Stimulated activated CD8-positive, alpha-beta memory T cell treated with anti-CD3 and anti-CD28 coated beads, Interleukin-2, amount 100 ng/mL, for 1 hour (primary cell): ENCODE measurements at regions not wholly inside any gene's neighbourhood (a gene's known extent, or its start where the extent isn't known, plus 50 kb on each side); places are given as distances from the start of the nearest gene placed in this dataset.
"Not testable (repeated sequence)": the region's sequence is repeated elsewhere in the genome, so short reads cannot be mapped to it uniquely, and the experiment has no call there.

Experiments
- DNase-seq, 2 donors: peaks; one replicate each; pipeline ENCODE4 v3.0.0-alpha.2; 2020; ENCODE audit warnings: low read depth in 2 of 2

DNA sequence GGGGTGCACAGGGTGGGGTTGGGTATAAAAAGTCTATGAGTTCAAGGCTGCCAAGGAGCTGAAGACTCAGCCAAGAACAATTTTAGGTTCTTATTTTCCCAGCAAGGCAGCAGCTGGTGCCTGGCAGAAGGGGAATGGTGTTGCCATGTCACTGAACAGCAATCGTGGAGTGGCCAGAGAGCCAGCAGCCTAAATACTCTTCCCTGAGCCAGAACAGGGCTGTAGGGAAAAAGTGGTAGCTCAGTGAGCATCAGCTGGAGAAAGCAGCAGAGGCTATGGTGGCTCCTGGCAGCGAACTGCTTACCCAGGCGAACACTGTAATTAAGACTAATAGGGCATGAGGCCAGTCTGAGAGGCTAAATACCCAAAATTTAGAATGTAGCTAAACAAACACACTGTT is 334.9 kb downstream of the RMST start:
- DNase-seq = no peak

- no peak for DNase-seq
Measured at GRCh38 chr12:97800561-97800960, 338.0 kb downstream of the RMST start.

DNA sequence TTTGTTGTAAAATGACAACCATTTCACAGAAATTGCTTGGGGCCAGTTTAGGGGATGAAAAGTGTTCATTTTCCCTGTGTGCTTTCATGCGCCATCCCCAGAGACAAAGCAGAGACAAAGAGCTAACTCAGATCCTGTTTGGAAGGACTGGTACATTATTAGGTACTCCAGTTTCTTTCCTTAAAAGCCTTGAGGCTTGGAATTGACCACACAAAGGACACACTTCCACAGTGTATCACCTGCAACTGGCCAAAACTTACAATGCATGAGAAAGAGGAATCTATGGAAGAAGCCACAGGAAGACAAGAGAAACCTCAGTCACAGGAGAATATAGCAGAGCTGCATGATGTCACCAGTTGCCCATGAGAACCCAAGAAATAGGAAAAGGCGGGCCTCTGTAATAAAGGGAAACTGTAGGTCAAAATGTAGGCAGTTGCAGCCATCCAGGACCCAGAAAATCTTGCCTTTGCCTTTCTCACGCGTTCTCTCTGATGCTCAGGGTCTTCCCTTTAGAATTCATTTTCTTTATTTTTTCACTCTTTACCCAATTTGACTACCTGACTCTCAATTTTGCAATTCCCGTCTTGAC is 339.0 kb downstream of the RMST start:
- DNase-seq = no peak

- DNase-seq = no peak
Measured at GRCh38 chr12:97805146-97805545, 342.5 kb downstream of the RMST start.

DNA sequence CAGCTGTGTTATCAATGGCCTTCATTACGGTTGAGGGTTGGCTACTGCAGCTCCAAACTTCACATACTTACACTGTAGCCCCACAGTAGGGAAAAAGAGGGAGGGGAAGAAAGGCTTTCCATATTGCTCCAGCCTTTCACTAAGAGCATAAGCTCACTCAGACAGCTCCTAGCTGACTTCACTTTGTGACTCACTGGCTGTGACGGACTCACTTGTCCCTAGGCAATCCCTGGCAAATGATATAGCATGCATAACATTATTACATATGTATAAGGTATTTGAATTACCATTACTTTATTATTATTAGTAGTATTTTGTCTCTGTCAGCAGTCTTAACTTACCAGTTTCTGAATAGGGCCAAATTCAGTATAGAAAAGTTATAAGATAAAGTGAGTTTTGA is 350.7 kb downstream of the RMST start:
- DNase-seq = no peak

DNA sequence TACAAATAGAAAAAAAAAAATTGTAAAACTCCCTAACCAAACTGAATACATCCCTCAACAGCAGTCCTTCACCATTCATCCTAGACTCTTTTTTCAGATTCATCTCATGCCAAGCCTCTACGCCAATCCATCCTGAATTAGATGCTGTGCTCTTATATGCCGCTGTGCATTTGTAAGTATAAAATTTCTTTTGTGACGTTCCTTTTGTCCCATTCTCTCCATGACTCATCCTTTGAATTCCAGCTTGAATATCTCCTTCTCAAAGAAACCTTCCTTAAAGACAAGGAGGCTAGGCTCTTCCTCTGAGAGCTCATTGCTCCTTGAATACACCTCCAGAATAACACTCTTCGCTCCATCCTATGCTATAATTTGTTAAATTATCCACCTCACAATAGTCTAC is 359.2 kb downstream of the RMST start:
- DNase-seq = no peak

DNA sequence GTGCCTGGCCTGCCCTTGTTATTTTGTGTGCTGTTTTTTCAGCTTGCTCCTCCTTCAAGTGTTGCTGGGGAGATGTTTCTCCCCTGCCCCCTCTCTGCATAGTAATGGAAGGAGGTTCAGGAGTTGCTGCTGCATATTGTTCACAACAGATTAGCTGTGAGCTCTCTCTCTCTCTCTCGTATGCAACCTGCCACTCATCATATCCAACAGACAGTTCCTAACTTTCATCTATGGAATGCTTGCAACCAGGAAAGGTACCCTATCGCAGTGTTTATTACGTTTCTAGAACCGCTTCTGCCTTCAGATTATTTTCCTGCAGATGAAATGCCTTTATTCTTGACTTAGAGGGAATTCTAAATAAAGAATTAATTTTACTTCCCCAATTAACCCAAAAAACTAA is 372.9 kb downstream of the RMST start:
- no peak for DNase-seq

GRCh38 chr12:97837401-97837800 is 374.8 kb downstream of the RMST start:
- no peak for DNase-seq

DNA sequence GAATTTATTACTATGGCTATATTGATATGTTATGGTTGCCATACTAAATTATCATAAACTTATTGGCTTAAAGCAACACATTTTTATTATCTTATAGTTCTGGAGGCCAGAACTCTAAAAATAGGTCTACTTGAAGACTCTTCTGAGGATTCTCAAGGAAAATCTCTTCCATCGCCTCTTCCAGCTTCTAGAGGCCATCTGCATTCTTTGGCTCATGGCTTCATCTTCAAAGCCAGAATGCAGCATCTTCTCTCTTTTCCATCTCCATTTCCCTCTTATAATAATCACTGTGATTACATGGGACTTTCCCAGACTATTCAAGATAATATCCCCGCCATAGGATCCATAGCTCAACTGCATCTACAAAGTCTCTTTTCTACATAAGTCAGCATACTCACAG is 385.4 kb downstream of the RMST start:
- no peak for DNase-seq

DNA sequence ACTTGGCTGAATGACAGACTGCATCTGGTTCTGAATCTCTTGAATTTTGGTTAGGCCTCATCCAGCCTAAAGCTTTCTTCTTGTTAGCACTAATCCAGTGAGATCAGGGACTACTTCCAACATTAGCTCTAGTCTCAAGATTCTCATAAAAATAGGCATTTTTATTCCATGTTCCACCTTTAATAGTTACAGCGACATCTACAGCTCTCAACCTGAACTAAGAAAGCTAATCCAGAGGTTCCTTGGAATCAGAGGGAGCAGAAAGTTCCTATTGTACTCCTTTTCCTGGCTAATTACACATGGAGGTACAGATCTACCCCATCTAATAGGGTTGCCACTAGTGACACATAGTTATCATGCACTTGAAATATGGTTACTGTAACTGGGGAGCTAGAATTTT is 391.9 kb downstream of the RMST start:
- DNase-seq = no peak

GRCh38 chr12:97862072-97862471 is 399.5 kb downstream of the RMST start:
- no peak for DNase-seq

DNA sequence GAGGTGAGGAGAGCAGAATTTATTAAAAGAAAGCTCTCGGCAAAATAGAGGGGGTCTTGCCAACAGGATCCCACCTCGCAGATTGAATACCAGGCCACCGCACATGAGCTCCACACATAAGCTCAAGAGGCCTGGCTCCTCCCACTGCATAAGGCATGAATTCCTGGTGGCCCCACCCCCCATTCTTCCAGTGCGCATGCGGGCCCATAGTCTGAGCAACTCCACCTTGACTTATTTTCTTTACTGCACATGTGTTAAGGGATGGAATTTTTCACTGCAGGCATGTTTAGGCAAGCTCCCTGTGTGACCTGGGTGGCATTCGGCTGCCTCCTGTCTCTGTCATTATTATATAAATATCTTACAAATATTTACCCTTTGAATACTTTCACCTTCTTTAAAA is 412.5 kb downstream of the RMST start:
- no peak for DNase-seq

- no peak for DNase-seq
Measured at GRCh38 chr12:97876780-97877179, 414.2 kb downstream of the RMST start.

DNA sequence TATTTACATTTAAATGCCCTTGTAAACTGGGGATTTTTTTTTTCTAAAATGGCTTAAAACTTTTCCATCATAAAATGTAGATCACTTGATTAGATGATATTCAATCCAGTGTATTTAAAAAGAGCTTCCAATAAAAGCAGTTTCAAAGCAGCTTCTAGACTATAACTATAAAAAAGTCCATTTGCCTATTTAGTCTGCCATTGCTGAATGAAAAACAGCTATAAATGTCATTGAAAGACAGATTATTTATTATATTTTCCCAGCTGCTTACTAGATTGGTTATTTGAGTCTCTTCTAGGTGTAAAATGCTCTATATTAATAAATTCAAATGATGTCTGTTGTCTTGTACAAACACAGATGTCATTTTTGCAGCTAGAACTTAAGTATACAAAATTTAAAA is 414.8 kb downstream of the RMST start:
- DNase-seq = no peak

- no peak for DNase-seq
Measured at GRCh38 chr12:97886511-97887176, 424.0 kb downstream of the RMST start.

- DNase-seq = not testable (repeated sequence)
Measured at GRCh38 chr12:97897881-97898280, 435.3 kb downstream of the RMST start.

GRCh38 chr12:97899529-97899928 is 436.9 kb downstream of the RMST start:
- no peak for DNase-seq

- no peak for DNase-seq
Measured at GRCh38 chr12:97899956-97900355, 437.4 kb downstream of the RMST start.

GRCh38 chr12:97903356-97903755 is 440.8 kb downstream of the RMST start:
- DNase-seq = no peak

- DNase-seq = no peak
Measured at GRCh38 chr12:97907504-97907903, 444.9 kb downstream of the RMST start.

DNA sequence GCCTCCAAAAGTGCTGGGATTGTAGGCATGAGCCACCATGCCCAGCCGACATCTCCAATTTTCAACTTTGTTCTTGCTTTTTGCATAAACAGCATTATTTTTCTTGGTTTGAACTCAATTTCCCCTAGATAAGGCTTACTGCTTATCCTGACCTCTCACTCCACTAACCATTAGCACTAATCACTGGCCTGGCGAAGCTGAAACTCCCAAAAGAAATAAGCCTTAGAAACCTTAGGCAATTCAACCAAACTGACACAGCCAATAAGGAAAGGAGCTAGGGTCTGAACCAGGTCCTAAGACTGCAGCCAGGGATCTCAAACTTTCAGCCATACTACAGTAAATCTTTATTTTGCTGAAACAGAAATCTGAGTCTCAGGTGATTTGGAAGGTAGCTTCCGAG is 448.0 kb downstream of the RMST start:
- DNase-seq = no peak

DNA sequence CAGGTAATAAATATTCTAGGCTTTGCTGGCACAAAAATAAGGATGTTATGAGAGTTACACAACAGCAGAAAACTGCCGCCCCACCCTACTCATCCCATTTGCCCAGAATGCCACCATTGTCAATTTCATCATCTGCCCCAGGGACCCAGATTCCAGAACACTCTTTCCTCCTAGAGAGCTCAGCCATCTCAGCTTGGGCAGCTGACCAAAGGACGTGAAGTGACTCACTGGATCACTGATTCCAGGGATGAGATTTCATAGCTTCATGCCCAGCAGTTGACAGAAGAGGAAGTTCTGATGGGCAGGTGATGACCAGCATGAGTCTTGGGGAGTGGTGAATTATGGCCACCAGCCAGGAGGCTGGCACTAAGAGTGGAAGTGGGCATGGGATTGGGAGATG is 450.3 kb downstream of the RMST start:
- no peak for DNase-seq

DNA sequence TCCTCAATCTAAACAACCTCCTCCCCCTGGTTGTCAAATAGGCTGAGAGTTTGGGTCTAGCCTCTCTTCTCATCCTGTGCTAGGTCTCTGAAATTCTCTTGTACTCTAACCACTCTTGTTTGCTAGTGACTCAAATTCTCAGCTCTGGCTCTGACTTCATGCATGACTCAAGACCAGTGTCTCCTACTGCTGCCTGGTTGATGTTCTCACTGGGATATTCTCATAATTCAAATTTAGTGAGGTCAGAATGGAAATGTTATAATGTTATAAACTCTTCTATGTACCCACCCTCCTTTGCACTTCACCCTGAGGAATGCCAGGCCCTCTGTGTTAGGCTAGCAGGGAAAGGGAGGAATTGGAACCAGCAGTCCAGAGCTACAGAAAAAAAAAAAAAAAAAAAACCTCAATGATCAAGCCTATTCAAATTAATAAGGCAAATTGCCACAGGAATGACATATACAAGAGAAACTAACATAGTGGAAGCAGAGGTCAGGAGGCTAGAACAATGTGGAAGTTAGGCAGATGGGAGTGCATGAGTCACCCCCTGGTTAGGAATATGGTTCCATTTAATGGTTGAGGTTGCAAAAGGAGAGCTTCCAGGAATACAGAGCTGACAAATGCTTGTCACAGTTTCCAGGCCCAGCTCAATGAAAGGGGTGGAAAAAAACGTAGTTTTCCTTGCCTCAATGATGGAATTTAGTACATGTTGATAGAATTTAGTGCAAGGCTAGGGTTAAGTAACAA is 459.5 kb downstream of the RMST start:
- no peak for DNase-seq
